Natural killer cell (primary cell): ENCODE measurements at regions not wholly inside any gene's neighbourhood (a gene's known extent, or its start where the extent isn't known, plus 50 kb on each side); places are given as distances from the start of the nearest gene placed in this dataset.

Experiments used
- ATAC-seq, 3 donors: fragments of 150-1000 bp in 2 of 3; fragments of 200-7000 bp in 1 of 3; cut with Tn5 transposase; 1 replicate in 1 of 3; 2 replicates in 2 of 3; pipeline ENCODE4 v1.10.0; 2021; ENCODE audit warnings: mild to moderate bottlenecking in 2 of 3, moderate library complexity in 2 of 3
- DNase-seq, 2 donors: peaks; one replicate each; pipeline versions ENCODE4 v3.0.0 to v3.0.0-alpha.2; 2013 to 2021; ENCODE audit warnings: mixed read lengths in 1 of 2
- H3K27ac ChIP-seq: one replicate; pipeline ENCODE4 v1.5.1; 2013; ENCODE audit warnings: mild to moderate bottlenecking, low read length
- H3K27me3 ChIP-seq: one replicate; pipeline ENCODE4 v1.6.1; 2013; ENCODE audit warnings: low read length; ENCODE audit not compliant: control insufficient read depth, insufficient read depth
- H3K36me3 ChIP-seq: one replicate; pipeline ENCODE4 v1.6.1; 2013; ENCODE audit warnings: low read length; ENCODE audit not compliant: control insufficient read depth, insufficient read depth
- H3K4me1 ChIP-seq: one replicate; pipeline ENCODE4 v1.6.1; 2013; ENCODE audit warnings: low read length; ENCODE audit not compliant: control insufficient read depth, insufficient read depth
- H3K4me3 ChIP-seq: one replicate; pipeline ENCODE4 v1.5.1; 2013; ENCODE audit warnings: low read length
- H3K9me3 ChIP-seq: one replicate; pipeline ENCODE4 v1.6.1; 2013; ENCODE audit warnings: low read length; ENCODE audit not compliant: control insufficient read depth, insufficient read depth
- H3K27ac Mint-ChIP-seq, 2 donors: one replicate each; pipeline ENCODE4 v1.8.0; 2022; ENCODE audit warnings: mild to moderate bottlenecking in 2 of 2, mixed read lengths in 2 of 2, moderate library complexity in 1 of 2
- H3K27me3 Mint-ChIP-seq, 2 donors: one replicate each; pipeline ENCODE4 v1.8.0; 2022; ENCODE audit warnings: low read depth in 2 of 2, mixed read lengths in 2 of 2
- H3K36me3 Mint-ChIP-seq: one replicate; pipeline ENCODE4 v1.8.0; 2022; ENCODE audit warnings: mixed read lengths
- H3K4me1 Mint-ChIP-seq, 2 donors: one replicate each; pipeline ENCODE4 v1.8.0; 2022; ENCODE audit warnings: mixed read lengths in 2 of 2
- H3K4me3 Mint-ChIP-seq: one replicate; pipeline ENCODE4 v1.8.0; 2022; ENCODE audit warnings: mild to moderate bottlenecking, moderate library complexity, mixed read lengths
- H3K9me3 Mint-ChIP-seq, 2 donors: one replicate each; pipeline ENCODE4 v1.8.0; 2022; ENCODE audit warnings: mixed read lengths in 2 of 2
- CTCF ChIP-seq: fragments of 200-600 bp; IDR thresholded peaks from one replicate; pipeline ENCODE4 v1.8.0; 2022; ENCODE audit warnings: antibody characterized with exemption
- WGBS: methylation state at CpG from one replicate; pipeline ENCODE4 v1.1.7; 2013; ENCODE audit warnings: missing lambda C conversion rate; ENCODE audit not compliant: insufficient coverage; 5-methylcytosine and 5-hydroxymethylcytosine counted together
- intact Hi-C: fragments of 100-400 bp; cut with micrococcal nuclease; formaldehyde crosslinking; loops from one replicate; pipeline ENCODE4 v1.14.2; 2022

- no peak overlapping the region for H3K4me3 Mint-ChIP-seq
- no peak overlapping the region for H3K27ac Mint-ChIP-seq
- DNase-seq: no peak
Measured at GRCh38 chr5:159409801-159410200, 79.5 kb upstream of the IL12B start.

GRCh38 chr5:159410480-159410879 is 80.2 kb upstream of the IL12B start:
- H3K4me1 Mint-ChIP-seq: peaks cover 53 to 57% of the 10 kb centered on the region in 2 donors
- H3K27ac Mint-ChIP-seq: peak overlapping the region in 1 of 2 donors; percentile 75
- H3K27me3 ChIP-seq: no peaks in the 10 kb centered on the region
- ATAC-seq (no peak), DNase-seq (no peak)
- H3K27me3 Mint-ChIP-seq: peaks cover 4 to 7% of the 10 kb centered on the region in 2 donors
- no peaks in the 10 kb centered on the region for H3K36me3 ChIP-seq
- H3K9me3 ChIP-seq: no peaks in the 10 kb centered on the region
- 95% methylated on average over 2 of the region's 2 CpGs for WGBS
- peaks cover 15% of the 10 kb centered on the region for H3K36me3 Mint-ChIP-seq
- H3K4me1 ChIP-seq: peaks cover 31% of the 10 kb centered on the region
- intact Hi-C loops: no loop called here
- no peak overlapping the region for H3K4me3 ChIP-seq
- H3K9me3 Mint-ChIP-seq: no peaks in the 10 kb centered on the region
- H3K27ac ChIP-seq: no peak overlapping the region
- TF ChIP-seq CTCF: no peak
- H3K4me3 Mint-ChIP-seq: no peak overlapping the region

More at GRCh38 chr5:159409801-159410200, 79.5 kb upstream of the IL12B start:
- no peaks in the 10 kb centered on the region for H3K9me3 Mint-ChIP-seq
- peaks cover 4 to 7% of the 10 kb centered on the region in 2 donors for H3K27me3 Mint-ChIP-seq
- Histone ChIP-seq H3K27me3 (no peaks in the 10 kb centered on the region), H3K27ac (no peak overlapping the region), H3K9me3 (no peaks in the 10 kb centered on the region), H3K4me1 (peaks cover 31% of the 10 kb centered on the region), H3K36me3 (no peaks in the 10 kb centered on the region), H3K4me3 (no peak overlapping the region)
- intact Hi-C loops: no loop called here
- no peak for TF ChIP-seq CTCF
- no peak for ATAC-seq
- WGBS: 70% methylated on average over 4 of the region's 4 CpGs
- H3K4me1 Mint-ChIP-seq: peaks cover 49 to 56% of the 10 kb centered on the region in 2 donors
- peaks cover 15% of the 10 kb centered on the region for H3K36me3 Mint-ChIP-seq

GRCh38 chr5:159411115-159411514 is 80.8 kb upstream of the IL12B start:
- ATAC-seq: no peak
- H3K36me3 ChIP-seq: no peaks in the 10 kb centered on the region
- intact Hi-C loops: no loop called here
- peaks cover 31% of the 10 kb centered on the region for H3K4me1 ChIP-seq
- Mint-ChIP-seq H3K27ac (peak overlapping the region; percentile 75 to 76), H3K36me3 (peaks cover 15% of the 10 kb centered on the region), H3K27me3 (peaks cover 4 to 7% of the 10 kb centered on the region in 2 donors), H3K4me1 (peaks cover 53 to 57% of the 10 kb centered on the region in 2 donors), H3K9me3 (no peaks in the 10 kb centered on the region), H3K4me3 (peak overlapping the region; percentile 42)
- no peak for TF ChIP-seq CTCF
- no peak overlapping the region for H3K4me3 ChIP-seq
- WGBS: 75% methylated on average over 5 of the region's 6 CpGs
- no peak for DNase-seq
- no peaks in the 10 kb centered on the region for H3K9me3 ChIP-seq
- no peaks in the 10 kb centered on the region for H3K27me3 ChIP-seq
- H3K27ac ChIP-seq: no peak overlapping the region
